H1 (cell line): ENCODE measurements at regions not wholly inside any gene's neighbourhood (a gene's known extent, or its start where the extent isn't known, plus 50 kb on each side); places are given as distances from the start of the nearest gene placed in this dataset.

Source experiments
- CTCF ChIA-PET: fragments of 300-600 bp; sonication (Branson Sonifier 250); formaldehyde crosslinking; loops from one replicate; lab custom pipeline; 2021; ENCODE audit not compliant: partially characterized antibody; lab: Charles Lee
- POLR2A ChIA-PET: fragments of 300-600 bp; sonication (Branson Sonifier 250); formaldehyde crosslinking; loops from one replicate; lab custom pipeline; 2021; ENCODE audit warnings: inconsistent platforms; ENCODE audit not compliant: partially characterized antibody; lab: Charles Lee
- DNase-seq, 2 experiments: peaks; one replicate each; pipeline versions ENCODE4 v3.0.0 to v3.0.0-alpha.2; 2010 to 2022; ENCODE audit warnings: low spot score in 2 of 2, low read depth in 1 of 2, mixed read lengths in 1 of 2
- FAIRE-seq: peaks from 2 replicates; lab custom pipeline; 2011; peaks lifted over from hg19 to GRCh38; lab: Jason Lieb, UNC
- H2AFZ ChIP-seq: 2 replicates; pipeline ENCODE4 v1.8.1; 2012; ENCODE audit warnings: low read length, inconsistent platforms
- H2AK5ac ChIP-seq: 2 replicates; pipeline ENCODE4 v1.6.1; 2013; ENCODE audit warnings: low read depth, low read length
- H2BK120ac ChIP-seq: replicated peaks from 2 replicates; pipeline ENCODE3; 2013; ENCODE audit warnings: low read depth, low read length, inconsistent platforms
- H2BK12ac ChIP-seq: 2 replicates; pipeline ENCODE4 v1.6.1; 2013; ENCODE audit warnings: low read depth, low read length
- H2BK15ac ChIP-seq: 2 replicates; pipeline ENCODE4 v1.6.1; 2013; ENCODE audit warnings: low read length
- H2BK20ac ChIP-seq: 2 replicates; pipeline ENCODE4 v1.6.1; 2013; ENCODE audit warnings: low read length
- H2BK5ac ChIP-seq: 2 replicates; pipeline ENCODE4 v1.6.1; 2013; ENCODE audit warnings: low read depth, low read length
- H3K14ac ChIP-seq: 2 replicates; pipeline ENCODE4 v1.6.1; 2013; ENCODE audit warnings: inconsistent platforms; ENCODE audit not compliant: insufficient read length
- H3K18ac ChIP-seq: 2 replicates; pipeline ENCODE4 v1.6.1; 2013; ENCODE audit warnings: low read length; ENCODE audit errors: extremely low read depth
- H3K23ac ChIP-seq: 2 replicates; pipeline ENCODE4 v1.6.1; 2013; ENCODE audit warnings: inconsistent platforms; ENCODE audit not compliant: insufficient read length
- H3K23me2 ChIP-seq: 2 replicates; pipeline ENCODE4 v1.6.1; 2013; ENCODE audit warnings: low read depth, low read length
- H3K27ac ChIP-seq: 2 replicates; pipeline ENCODE4 v1.6.1; 2011; ENCODE audit warnings: low read depth, low read length, inconsistent platforms
- H3K27me3 ChIP-seq, 4 experiments: replicated peaks in 1 of 4; 1 replicate in 1 of 4; 2 replicates in 3 of 4; pipeline versions ENCODE4 v1.6.1 to v1.8.1; 2011 to 2013; ENCODE audit warnings: low read length in 3 of 4, mild to moderate bottlenecking in 3 of 4, inconsistent platforms in 2 of 4, mixed read lengths in 2 of 4, moderate library complexity in 1 of 4; ENCODE audit not compliant: control insufficient read depth in 3 of 4, insufficient read depth in 3 of 4; ENCODE audit errors: extremely low read depth in 1 of 4
- H3K36me3 ChIP-seq, 4 experiments: 2 replicates each; pipeline versions ENCODE4 v1.6.1 to v1.8.1; 2011 to 2013; ENCODE audit warnings: mild to moderate bottlenecking in 4 of 4, low read length in 3 of 4, moderate library complexity in 2 of 4, control low read depth in 1 of 4, inconsistent platforms in 1 of 4; ENCODE audit not compliant: insufficient read depth in 4 of 4, control insufficient read depth in 2 of 4
- H3K4ac ChIP-seq: replicated peaks from 2 replicates; pipeline ENCODE3; 2013; ENCODE audit warnings: low read length, low read depth, mixed read lengths, inconsistent platforms; ENCODE audit not compliant: insufficient read length
- H3K4me1 ChIP-seq, 4 experiments: replicated peaks in 1 of 4; 1 replicate in 1 of 4; 2 replicates in 3 of 4; pipeline versions ENCODE4 v1.6.1 to v1.8.1; 2011 to 2013; ENCODE audit warnings: low read length in 3 of 4, inconsistent platforms in 2 of 4, mixed read lengths in 1 of 4; ENCODE audit not compliant: insufficient read depth in 4 of 4, control insufficient read depth in 3 of 4
- H3K4me2 ChIP-seq, 2 experiments: 2 replicates each; pipeline versions ENCODE4 v1.6.1 to v1.8.1; 2011 to 2013; ENCODE audit warnings: low read depth in 2 of 2, low read length in 2 of 2, control low read depth in 1 of 2, inconsistent platforms in 1 of 2, mild to moderate bottlenecking in 1 of 2; ENCODE audit not compliant: insufficient read depth in 1 of 2
- H3K4me3 ChIP-seq, 4 experiments: fragments of 200-600, 300-600 bp in 1 of 4; sonication (generic), shearing (Covaris generic), sonication (Bioruptor Twin) in 1 of 4; 2 replicates each; pipeline versions ENCODE4 v1.5.1 to v1.8.1; 2011 to 2016; ENCODE audit warnings: low read length in 4 of 4, low read depth in 3 of 4, control low read depth in 2 of 4, inconsistent platforms in 2 of 4, mild to moderate bottlenecking in 2 of 4, mixed read lengths in 1 of 4, moderate library complexity in 1 of 4; ENCODE audit not compliant: insufficient read depth in 2 of 4; ENCODE audit errors: extremely low read depth in 1 of 4
- H3K56ac ChIP-seq: replicated peaks from 2 replicates; pipeline ENCODE3; 2013; ENCODE audit warnings: low read depth, mild to moderate bottlenecking, mixed read lengths, low read length, inconsistent platforms; ENCODE audit not compliant: insufficient read length
- H3K79me1 ChIP-seq: 2 replicates; pipeline ENCODE4 v1.6.1; 2013; ENCODE audit warnings: low read depth, low read length, control low read depth
- H3K79me2 ChIP-seq, 2 experiments: 2 replicates each; pipeline versions ENCODE4 v1.6.1 to v1.8.1; 2012 to 2013; ENCODE audit warnings: low read length in 2 of 2, mild to moderate bottlenecking in 2 of 2, inconsistent platforms in 1 of 2; ENCODE audit not compliant: insufficient read depth in 2 of 2, control insufficient read depth in 1 of 2
- H3K9ac ChIP-seq, 4 experiments: replicated peaks in 1 of 4; 1 replicate in 1 of 4; 2 replicates in 3 of 4; pipeline versions ENCODE4 v1.6.1 to v1.8.1; 2011 to 2013; ENCODE audit warnings: low read depth in 3 of 4, low read length in 3 of 4, control low read depth in 2 of 4, mild to moderate bottlenecking in 2 of 4, moderate library complexity in 2 of 4, inconsistent platforms in 1 of 4; ENCODE audit errors: extremely low read depth in 1 of 4
- H3K9me3 ChIP-seq, 2 experiments: 2 replicates each; pipeline versions ENCODE4 v1.6.1 to v1.8.1; 2012 to 2013; ENCODE audit warnings: mild to moderate bottlenecking in 2 of 2, moderate library complexity in 2 of 2, control low read depth in 1 of 2, inconsistent platforms in 1 of 2, low read depth in 1 of 2, low read length in 1 of 2, mixed read lengths in 1 of 2; ENCODE audit not compliant: insufficient read depth in 2 of 2
- H4K20me1 ChIP-seq, 2 experiments: replicated peaks in 1 of 2; 2 replicates each; pipeline versions ENCODE3 to v1.8.1; 2011 to 2013; ENCODE audit warnings: inconsistent platforms in 2 of 2, low read length in 2 of 2, mild to moderate bottlenecking in 1 of 2; ENCODE audit not compliant: insufficient read depth in 2 of 2, control insufficient read depth in 1 of 2
- H4K5ac ChIP-seq: 2 replicates; pipeline ENCODE4 v1.6.1; 2013; ENCODE audit warnings: low read length, low read depth, mixed read lengths, inconsistent platforms; ENCODE audit not compliant: insufficient read length
- H4K8ac ChIP-seq: 2 replicates; pipeline ENCODE4 v1.8.0; 2013; ENCODE audit warnings: mild to moderate bottlenecking, moderate library complexity, low read length, inconsistent platforms; ENCODE audit not compliant: insufficient read depth; ENCODE audit errors: extremely low read depth
- H4K91ac ChIP-seq: replicated peaks from 2 replicates; pipeline ENCODE3; 2013; ENCODE audit warnings: low read length, mixed read lengths, inconsistent platforms; ENCODE audit not compliant: insufficient read length
- KDM5A ChIP-seq: fragments of 200-600 bp; IDR thresholded peaks from 2 replicates; pipeline ENCODE4 v1.7.1; 2012; ENCODE audit warnings: mild to moderate bottlenecking, low read length, inconsistent platforms, mixed read lengths
- NRF1 ChIP-seq: IDR thresholded peaks from 2 replicates; pipeline ENCODE4 v1.6.1; 2011; ENCODE audit warnings: mild to moderate bottlenecking, low read depth, low read length, improper control_type of control experiment
- WGBS, 2 experiments: shearing (Covaris generic) in 1 of 2; methylation state at CpG; one replicate each; pipeline versions ENCODE4 v1.1.6 to v1.1.7; 2013 to 2015; ENCODE audit warnings: low lambda C conversion rate in 2 of 2, mixed read lengths in 2 of 2, inconsistent platforms in 1 of 2, low coverage in 1 of 2, missing lambda C conversion rate in 1 of 2; ENCODE audit not compliant: insufficient replicate concordance in 2 of 2, insufficient coverage in 1 of 2, insufficient read length in 1 of 2; ENCODE audit errors: extremely low coverage in 1 of 2, missing lambda C conversion rate in 1 of 2; 5-methylcytosine and 5-hydroxymethylcytosine counted together

DNA sequence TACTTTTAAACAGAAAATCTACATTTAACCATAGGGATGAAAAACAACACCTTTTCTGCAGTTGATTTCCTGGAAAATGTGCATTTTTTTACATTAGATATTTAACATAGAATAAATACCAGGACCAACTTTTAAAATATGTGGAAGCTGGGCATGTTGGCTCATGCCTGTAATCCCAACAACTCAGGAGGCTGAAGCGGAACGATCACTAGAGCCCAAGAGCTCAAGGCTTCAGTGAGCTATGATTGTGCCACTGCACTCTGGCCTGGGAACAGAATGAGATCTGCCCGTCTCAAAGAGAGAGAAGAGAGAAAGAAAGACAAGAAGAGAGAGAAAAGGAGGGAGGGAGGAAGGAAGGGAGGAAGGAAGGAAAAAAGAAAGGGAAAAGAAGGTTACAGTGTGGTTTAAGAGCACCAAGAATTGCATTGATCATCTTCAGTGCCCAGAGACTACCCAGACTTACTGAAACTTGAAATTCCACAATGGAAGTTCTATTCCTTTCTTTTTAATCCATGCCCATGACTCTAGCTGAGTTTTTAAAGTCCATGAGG is 189.4 kb upstream of the ARID1B start:
- Histone ChIP-seq H3K36me3 (no peaks in the 10 kb centered on the region; a peak in 1 of 8 replicates), H4K5ac (no peak overlapping the region), H3K4me1 (no peaks in the 10 kb centered on the region), H3K79me1 (no peaks in the 10 kb centered on the region), H2AK5ac (no peak overlapping the region), H2BK12ac (no peak overlapping the region), H3K9me3 (peaks cover 0 to 4% of the 10 kb centered on the region in 2 experiments; a peak in 2 of 4 replicates), H2BK5ac (no peak overlapping the region), H2BK15ac (no peak overlapping the region), H3K23me2 (no peaks in the 10 kb centered on the region), H2BK120ac (no peak overlapping the region), H3K9ac (no peak overlapping the region), H3K14ac (no peak overlapping the region), H4K91ac (no peak overlapping the region), H3K79me2 (no peaks in the 10 kb centered on the region), H3K18ac (no peak overlapping the region; the same call in 1 of the 2 replicates), H2AFZ (0 out of 2 replicates have a peak overlapping the region, but pooled peaks have one; percentile 75), H3K56ac (no peak overlapping the region), H3K4me3 (no peak overlapping the region), H4K20me1 (no peaks in the 10 kb centered on the region), H3K27me3 (no peaks in the 10 kb centered on the region), H3K27ac (no peak overlapping the region), H4K8ac (no peak overlapping the region), H3K23ac (no peak overlapping the region), H2BK20ac (no peak overlapping the region), H3K4ac (no peak overlapping the region), H3K4me2 (no peak overlapping the region)
- DNase-seq (no peak), FAIRE-seq (no peak)
- POLR2A ChIA-PET: interaction anchor here (0.7 kb wide), 1 partner anchor 37 kb away, joined by 3 read pairs; no protein-coding TSS in a partner anchor
- WGBS, 2 experiments: 88% methylated on average over 3 of the region's 3 CpGs; no CpG with 5 or more reads in 1 of the 2 experiments
- CTCF ChIA-PET: interaction anchor here (0.6 to 0.9 kb wide), 3 partner anchors 22 to 1006 kb away, joined by 3 to 4 read pairs (median 3); no protein-coding TSS in a partner anchor
- TF ChIP-seq NRF1 (no peak), KDM5A (no peak)
